ENCODE measurements at regions not wholly inside any gene's neighbourhood (a gene's known extent, or its start where the extent isn't known, plus 50 kb on each side); places are given as distances from the start of the nearest gene placed in this dataset.

DNA sequence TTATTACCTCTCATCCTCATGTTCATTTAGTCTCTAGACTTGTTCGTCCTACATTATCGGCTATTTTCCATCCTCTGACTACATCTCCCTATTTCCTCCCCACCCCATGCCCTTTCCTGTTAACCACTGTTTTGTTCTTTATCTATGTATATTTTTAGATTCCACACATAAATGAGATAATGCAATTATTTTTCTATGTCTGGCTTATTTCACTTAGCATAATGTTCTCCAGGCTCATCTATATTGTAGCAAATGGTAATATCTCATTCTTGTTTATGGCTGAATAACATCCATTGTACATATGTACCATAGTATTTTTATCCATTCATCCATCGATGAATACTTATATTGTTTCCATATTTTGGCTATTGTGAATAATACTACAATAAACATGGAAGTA lies 84.6 kb upstream of the PTPRR start:
- TF ChIP-seq, protein P1, sequence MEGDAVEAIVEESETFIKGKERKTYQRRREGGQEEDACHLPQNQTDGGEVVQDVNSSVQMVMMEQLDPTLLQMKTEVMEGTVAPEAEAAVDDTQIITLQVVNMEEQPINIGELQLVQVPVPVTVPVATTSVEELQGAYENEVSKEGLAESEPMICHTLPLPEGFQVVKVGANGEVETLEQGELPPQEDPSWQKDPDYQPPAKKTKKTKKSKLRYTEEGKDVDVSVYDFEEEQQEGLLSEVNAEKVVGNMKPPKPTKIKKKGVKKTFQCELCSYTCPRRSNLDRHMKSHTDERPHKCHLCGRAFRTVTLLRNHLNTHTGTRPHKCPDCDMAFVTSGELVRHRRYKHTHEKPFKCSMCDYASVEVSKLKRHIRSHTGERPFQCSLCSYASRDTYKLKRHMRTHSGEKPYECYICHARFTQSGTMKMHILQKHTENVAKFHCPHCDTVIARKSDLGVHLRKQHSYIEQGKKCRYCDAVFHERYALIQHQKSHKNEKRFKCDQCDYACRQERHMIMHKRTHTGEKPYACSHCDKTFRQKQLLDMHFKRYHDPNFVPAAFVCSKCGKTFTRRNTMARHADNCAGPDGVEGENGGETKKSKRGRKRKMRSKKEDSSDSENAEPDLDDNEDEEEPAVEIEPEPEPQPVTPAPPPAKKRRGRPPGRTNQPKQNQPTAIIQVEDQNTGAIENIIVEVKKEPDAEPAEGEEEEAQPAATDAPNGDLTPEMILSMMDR (IDR thresholded peaks at IDR 0.05; ENCODE audit: low read depth, low read length, missing input control), result no peak
- TF ChIP-seq YY1 (IDR thresholded peaks at IDR 0.05), result no peak
- TF ChIP-seq, protein P2, sequence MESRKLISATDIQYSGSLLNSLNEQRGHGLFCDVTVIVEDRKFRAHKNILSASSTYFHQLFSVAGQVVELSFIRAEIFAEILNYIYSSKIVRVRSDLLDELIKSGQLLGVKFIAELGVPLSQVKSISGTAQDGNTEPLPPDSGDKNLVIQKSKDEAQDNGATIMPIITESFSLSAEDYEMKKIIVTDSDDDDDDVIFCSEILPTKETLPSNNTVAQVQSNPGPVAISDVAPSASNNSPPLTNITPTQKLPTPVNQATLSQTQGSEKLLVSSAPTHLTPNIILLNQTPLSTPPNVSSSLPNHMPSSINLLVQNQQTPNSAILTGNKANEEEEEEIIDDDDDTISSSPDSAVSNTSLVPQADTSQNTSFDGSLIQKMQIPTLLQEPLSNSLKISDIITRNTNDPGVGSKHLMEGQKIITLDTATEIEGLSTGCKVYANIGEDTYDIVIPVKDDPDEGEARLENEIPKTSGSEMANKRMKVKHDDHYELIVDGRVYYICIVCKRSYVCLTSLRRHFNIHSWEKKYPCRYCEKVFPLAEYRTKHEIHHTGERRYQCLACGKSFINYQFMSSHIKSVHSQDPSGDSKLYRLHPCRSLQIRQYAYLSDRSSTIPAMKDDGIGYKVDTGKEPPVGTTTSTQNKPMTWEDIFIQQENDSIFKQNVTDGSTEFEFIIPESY (IDR thresholded peaks at IDR 0.05), result no peak
- TF ChIP-seq, protein P3, sequence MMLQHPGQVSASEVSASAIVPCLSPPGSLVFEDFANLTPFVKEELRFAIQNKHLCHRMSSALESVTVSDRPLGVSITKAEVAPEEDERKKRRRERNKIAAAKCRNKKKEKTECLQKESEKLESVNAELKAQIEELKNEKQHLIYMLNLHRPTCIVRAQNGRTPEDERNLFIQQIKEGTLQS (IDR thresholded peaks at IDR 0.05), result no peak
- TF ChIP-seq HNF4G (IDR thresholded peaks at IDR 0.05), result no peak
- TF ChIP-seq SP1 (IDR thresholded peaks at IDR 0.05), result no peak
- TF ChIP-seq TAF1 (conservative IDR thresholded peaks at IDR 0.05), result no peak
- TF ChIP-seq, protein P4, sequence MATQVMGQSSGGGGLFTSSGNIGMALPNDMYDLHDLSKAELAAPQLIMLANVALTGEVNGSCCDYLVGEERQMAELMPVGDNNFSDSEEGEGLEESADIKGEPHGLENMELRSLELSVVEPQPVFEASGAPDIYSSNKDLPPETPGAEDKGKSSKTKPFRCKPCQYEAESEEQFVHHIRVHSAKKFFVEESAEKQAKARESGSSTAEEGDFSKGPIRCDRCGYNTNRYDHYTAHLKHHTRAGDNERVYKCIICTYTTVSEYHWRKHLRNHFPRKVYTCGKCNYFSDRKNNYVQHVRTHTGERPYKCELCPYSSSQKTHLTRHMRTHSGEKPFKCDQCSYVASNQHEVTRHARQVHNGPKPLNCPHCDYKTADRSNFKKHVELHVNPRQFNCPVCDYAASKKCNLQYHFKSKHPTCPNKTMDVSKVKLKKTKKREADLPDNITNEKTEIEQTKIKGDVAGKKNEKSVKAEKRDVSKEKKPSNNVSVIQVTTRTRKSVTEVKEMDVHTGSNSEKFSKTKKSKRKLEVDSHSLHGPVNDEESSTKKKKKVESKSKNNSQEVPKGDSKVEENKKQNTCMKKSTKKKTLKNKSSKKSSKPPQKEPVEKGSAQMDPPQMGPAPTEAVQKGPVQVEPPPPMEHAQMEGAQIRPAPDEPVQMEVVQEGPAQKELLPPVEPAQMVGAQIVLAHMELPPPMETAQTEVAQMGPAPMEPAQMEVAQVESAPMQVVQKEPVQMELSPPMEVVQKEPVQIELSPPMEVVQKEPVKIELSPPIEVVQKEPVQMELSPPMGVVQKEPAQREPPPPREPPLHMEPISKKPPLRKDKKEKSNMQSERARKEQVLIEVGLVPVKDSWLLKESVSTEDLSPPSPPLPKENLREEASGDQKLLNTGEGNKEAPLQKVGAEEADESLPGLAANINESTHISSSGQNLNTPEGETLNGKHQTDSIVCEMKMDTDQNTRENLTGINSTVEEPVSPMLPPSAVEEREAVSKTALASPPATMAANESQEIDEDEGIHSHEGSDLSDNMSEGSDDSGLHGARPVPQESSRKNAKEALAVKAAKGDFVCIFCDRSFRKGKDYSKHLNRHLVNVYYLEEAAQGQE (IDR thresholded peaks at IDR 0.05), result no peak
- no peak for TF ChIP-seq JUND (IDR thresholded peaks at IDR 0.05)
- no peak for TF ChIP-seq FOXA2 (IDR thresholded peaks at IDR 0.05)
- no peak for TF ChIP-seq NR2F2 (IDR thresholded peaks at IDR 0.05)
- TF ChIP-seq GABPA (IDR thresholded peaks at IDR 0.05 in 1 of 2, conservative IDR thresholded peaks at IDR 0.05 in 1 of 2), result no peak
- no peak for TF ChIP-seq EGR1 (IDR thresholded peaks at IDR 0.05; ENCODE audit: low read depth in 2 of 2)
- no peak for TF ChIP-seq RAD21 (IDR thresholded peaks at IDR 0.05)
